KMS-11 (cell line): ENCODE measurements at regions not wholly inside any gene's neighbourhood (a gene's known extent, or its start where the extent isn't known, plus 50 kb on each side); places are given as distances from the start of the nearest gene placed in this dataset.

Experiments used
- H2AFZ ChIP-seq: fragments of 200-600 bp; sonication (generic); 2 replicates; pipeline ENCODE4 v1.6.1; 2016; ENCODE audit warnings: antibody characterized with exemption, mixed run types, low read depth
- H3K27ac ChIP-seq: fragments of 200-600 bp; sonication (generic); 2 replicates; pipeline ENCODE4 v1.6.1; 2016; ENCODE audit warnings: mild to moderate bottlenecking, mixed run types
- H3K27me3 ChIP-seq: fragments of 200-600 bp; sonication (generic); 2 replicates; pipeline ENCODE4 v1.6.1; 2017; ENCODE audit warnings: mild to moderate bottlenecking, low read depth, mixed run types, moderate library complexity; ENCODE audit not compliant: insufficient read depth
- H3K36me3 ChIP-seq: fragments of 200-600 bp; sonication (generic); 2 replicates; pipeline ENCODE4 v1.6.1; 2017; ENCODE audit warnings: mild to moderate bottlenecking, mixed run types; ENCODE audit not compliant: insufficient read depth
- H3K4me1 ChIP-seq: fragments of 200-600 bp; sonication (generic); 2 replicates; pipeline ENCODE4 v1.6.1; 2016; ENCODE audit warnings: mild to moderate bottlenecking, low read depth, mixed run types; ENCODE audit not compliant: poor library complexity, severe bottlenecking
- H3K4me2 ChIP-seq: fragments of 200-600 bp; sonication (generic); 2 replicates; pipeline ENCODE4 v1.7.0; 2016; ENCODE audit warnings: mild to moderate bottlenecking, mixed run types
- H3K4me3 ChIP-seq: fragments of 200-600 bp; sonication (generic); IDR thresholded peaks from 2 replicates; pipeline ENCODE4 v1.6.1; 2017; ENCODE audit warnings: low read depth, low read length, mixed read lengths; ENCODE audit not compliant: insufficient read depth
- H3K79me2 ChIP-seq: fragments of 200-600 bp; sonication (generic); 2 replicates; pipeline ENCODE4 v1.6.1; 2016; ENCODE audit warnings: low read depth, mixed run types; ENCODE audit not compliant: insufficient read depth
- H3K9ac ChIP-seq: fragments of 200-600 bp; sonication (generic); 2 replicates; pipeline ENCODE4 v1.6.1; 2016; ENCODE audit warnings: mild to moderate bottlenecking, mixed run types
- H4K20me1 ChIP-seq: fragments of 200-600 bp; sonication (generic); 2 replicates; pipeline ENCODE4 v1.6.1; 2016; ENCODE audit warnings: mild to moderate bottlenecking, mixed run types; ENCODE audit not compliant: insufficient read depth
- CTCF ChIP-seq: fragments of 200-600 bp; sonication (generic); conservative IDR thresholded peaks from 2 replicates; pipeline ENCODE4 v1.6.1; 2017; ENCODE audit warnings: low read depth, mild to moderate bottlenecking, antibody characterized with exemption, low read length, moderate library complexity, mixed read lengths

DNA sequence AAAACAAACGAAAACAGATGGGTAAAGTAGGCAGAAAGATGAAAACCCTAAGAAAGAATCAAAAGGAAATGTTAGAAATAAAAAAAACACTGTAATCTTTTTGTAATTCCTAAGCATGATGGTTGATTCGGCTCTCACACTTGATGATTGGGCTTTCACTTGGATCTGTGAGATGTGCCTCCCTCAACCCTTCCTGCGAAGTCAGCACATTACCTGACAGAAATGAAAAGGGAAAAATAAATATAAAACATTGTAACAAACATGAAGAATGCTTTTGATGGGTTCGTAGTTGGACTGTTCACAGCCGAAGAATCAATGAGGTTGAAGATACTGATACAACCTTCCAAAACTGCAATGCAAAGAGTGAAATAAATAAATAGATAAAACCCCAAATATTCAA lies 99.8 kb downstream of the AKR1D1 start:
- H3K9ac ChIP-seq = no peak overlapping the region
- H3K27ac ChIP-seq = no peak overlapping the region
- H3K4me3 ChIP-seq = no peak overlapping the region
- H3K79me2 ChIP-seq = no peaks in the 10 kb centered on the region
- no peaks in the 10 kb centered on the region for H4K20me1 ChIP-seq
- TF ChIP-seq CTCF = no peak
- H3K36me3 ChIP-seq = no peaks in the 10 kb centered on the region
- H3K4me2 ChIP-seq = no peak overlapping the region
- no peak overlapping the region for H2AFZ ChIP-seq
- H3K27me3 ChIP-seq = peaks cover 11% of the 10 kb centered on the region; the same call in 1 of the 2 replicates
- H3K4me1 ChIP-seq = peaks cover 5% of the 10 kb centered on the region

DNA sequence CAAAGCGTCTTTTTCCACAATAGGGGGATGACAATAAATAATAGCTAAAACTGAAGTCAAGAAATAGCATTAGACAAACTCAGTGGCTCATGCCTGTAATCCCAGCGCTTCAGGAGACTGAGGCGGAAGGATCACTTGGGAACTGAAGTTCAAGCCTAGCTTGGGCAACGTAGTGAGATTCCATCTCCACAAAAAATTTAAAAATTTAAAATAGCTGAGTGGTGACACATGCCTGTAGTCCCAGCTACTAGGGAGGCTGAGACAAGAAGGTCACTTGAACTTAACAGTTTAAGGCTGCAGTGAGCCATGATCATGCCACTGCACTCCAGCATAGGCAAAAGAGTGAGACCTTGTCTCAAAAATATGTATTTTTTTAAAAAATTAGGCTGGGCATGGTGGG lies 107.9 kb downstream of the AKR1D1 start:
- no peak overlapping the region for H3K27ac ChIP-seq
- H2AFZ ChIP-seq = no peak overlapping the region
- no peak overlapping the region for H3K9ac ChIP-seq
- H3K4me1 ChIP-seq = no peaks in the 10 kb centered on the region
- H3K4me2 ChIP-seq = no peak overlapping the region
- no peaks in the 10 kb centered on the region for H3K79me2 ChIP-seq
- H3K4me3 ChIP-seq = no peak overlapping the region
- H4K20me1 ChIP-seq = no peaks in the 10 kb centered on the region
- no peak for TF ChIP-seq CTCF
- H3K27me3 ChIP-seq = no peaks in the 10 kb centered on the region
- no peaks in the 10 kb centered on the region for H3K36me3 ChIP-seq

DNA sequence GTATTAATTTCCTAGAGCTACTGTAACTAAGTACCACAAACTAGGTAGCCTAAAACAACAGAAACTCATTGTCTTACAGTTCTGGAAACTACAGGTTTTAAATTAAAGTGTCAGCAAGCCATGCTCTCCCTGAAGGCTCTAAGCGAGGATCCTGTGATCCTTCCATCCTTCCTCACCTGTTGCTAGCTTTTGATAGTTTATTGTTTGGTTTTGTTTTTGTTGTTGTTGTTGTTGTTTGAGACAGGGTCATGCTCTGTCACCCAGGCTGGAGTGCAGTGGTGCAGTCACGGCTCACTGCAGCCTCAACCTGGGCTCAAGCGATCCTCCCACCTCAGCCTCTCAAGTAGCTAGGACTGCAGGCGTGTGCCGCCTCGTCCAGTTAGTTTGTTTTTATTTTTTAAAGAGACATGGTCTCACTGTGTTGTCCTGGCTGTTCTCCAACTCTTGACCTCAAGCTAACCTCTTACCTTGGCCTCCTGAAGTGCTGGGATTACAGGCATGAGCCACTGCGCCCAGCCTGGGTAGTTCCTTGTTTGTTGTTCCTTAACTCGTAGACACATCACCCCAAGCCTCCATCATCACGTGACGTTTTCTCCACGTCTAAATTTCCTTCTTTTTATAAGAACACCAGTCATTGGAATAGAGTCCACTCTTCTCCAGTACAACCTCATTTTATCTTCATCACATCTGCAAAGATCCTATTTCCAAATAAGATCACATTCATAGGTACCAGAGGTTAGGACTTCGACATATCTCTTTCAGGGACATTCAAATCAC lies 109.1 kb downstream of the AKR1D1 start:
- H3K27me3 ChIP-seq = no peaks in the 10 kb centered on the region
- H4K20me1 ChIP-seq = no peaks in the 10 kb centered on the region
- no peak overlapping the region for H2AFZ ChIP-seq
- H3K9ac ChIP-seq = no peak overlapping the region
- no peak overlapping the region for H3K4me3 ChIP-seq
- no peaks in the 10 kb centered on the region for H3K36me3 ChIP-seq
- no peaks in the 10 kb centered on the region for H3K4me1 ChIP-seq
- H3K79me2 ChIP-seq = no peaks in the 10 kb centered on the region
- no peak for TF ChIP-seq CTCF
- H3K27ac ChIP-seq = no peak overlapping the region
- H3K4me2 ChIP-seq = no peak overlapping the region

DNA sequence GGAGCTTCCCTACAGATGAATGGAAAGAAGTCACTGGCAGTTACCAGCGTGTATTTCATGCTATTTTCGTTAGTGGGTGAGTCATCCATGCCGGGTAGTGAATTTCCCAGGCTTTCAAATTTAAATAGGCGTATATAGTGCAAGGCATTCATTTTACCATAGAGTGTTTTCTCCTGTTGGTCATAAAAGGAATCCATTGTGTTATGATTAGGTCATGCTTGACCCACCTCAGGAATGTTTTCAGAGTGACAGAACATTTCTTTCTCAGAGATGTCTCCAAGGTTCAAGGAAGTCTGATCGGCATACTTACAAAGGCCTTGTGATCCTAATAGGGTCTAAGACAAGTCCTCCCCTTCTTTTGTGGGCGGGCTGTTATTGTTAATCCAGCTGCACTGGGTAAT lies 110.7 kb downstream of the AKR1D1 start:
- Histone ChIP-seq H3K36me3 (no peaks in the 10 kb centered on the region), H3K27ac (no peak overlapping the region), H3K9ac (no peak overlapping the region), H4K20me1 (no peaks in the 10 kb centered on the region), H3K27me3 (no peaks in the 10 kb centered on the region), H2AFZ (no peak overlapping the region), H3K79me2 (no peaks in the 10 kb centered on the region), H3K4me3 (no peak overlapping the region), H3K4me2 (no peak overlapping the region), H3K4me1 (no peaks in the 10 kb centered on the region)
- TF ChIP-seq CTCF = no peak
